ENCODE measurements at regions not wholly inside any gene's neighbourhood (a gene's known extent, or its start where the extent isn't known, plus 50 kb on each side); places are given as distances from the start of the nearest gene placed in this dataset.

- Mint-ChIP-seq H3K36me3 (ENCODE audit: low read depth, unreplicated experiment) (no peaks in the 10 kb centered on the region), H3K4me3 (ENCODE audit: unreplicated experiment) (no peak overlapping the region), H3K9me3 (ENCODE audit: unreplicated experiment) (no peaks in the 10 kb centered on the region), H3K27ac (ENCODE audit: unreplicated experiment) (no peak overlapping the region), H3K27me3 (ENCODE audit: unreplicated experiment) (peaks cover 2% of the 10 kb centered on the region), H3K4me1 (ENCODE audit: unreplicated experiment) (no peaks in the 10 kb centered on the region)
- TF ChIP-seq, protein P1, sequence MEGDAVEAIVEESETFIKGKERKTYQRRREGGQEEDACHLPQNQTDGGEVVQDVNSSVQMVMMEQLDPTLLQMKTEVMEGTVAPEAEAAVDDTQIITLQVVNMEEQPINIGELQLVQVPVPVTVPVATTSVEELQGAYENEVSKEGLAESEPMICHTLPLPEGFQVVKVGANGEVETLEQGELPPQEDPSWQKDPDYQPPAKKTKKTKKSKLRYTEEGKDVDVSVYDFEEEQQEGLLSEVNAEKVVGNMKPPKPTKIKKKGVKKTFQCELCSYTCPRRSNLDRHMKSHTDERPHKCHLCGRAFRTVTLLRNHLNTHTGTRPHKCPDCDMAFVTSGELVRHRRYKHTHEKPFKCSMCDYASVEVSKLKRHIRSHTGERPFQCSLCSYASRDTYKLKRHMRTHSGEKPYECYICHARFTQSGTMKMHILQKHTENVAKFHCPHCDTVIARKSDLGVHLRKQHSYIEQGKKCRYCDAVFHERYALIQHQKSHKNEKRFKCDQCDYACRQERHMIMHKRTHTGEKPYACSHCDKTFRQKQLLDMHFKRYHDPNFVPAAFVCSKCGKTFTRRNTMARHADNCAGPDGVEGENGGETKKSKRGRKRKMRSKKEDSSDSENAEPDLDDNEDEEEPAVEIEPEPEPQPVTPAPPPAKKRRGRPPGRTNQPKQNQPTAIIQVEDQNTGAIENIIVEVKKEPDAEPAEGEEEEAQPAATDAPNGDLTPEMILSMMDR (IDR thresholded peaks at IDR 0.05; ENCODE audit: unreplicated experiment), result no peak
- no peak for DNase-seq (ENCODE audit: low spot score)
Measured at GRCh38 chr9:79195879-79196278, 375.9 kb upstream of the TLE4 start.

GRCh38 chr9:79196606-79197005, 375.2 kb upstream of the TLE4 start:
- Mint-ChIP-seq H3K36me3 (ENCODE audit: low read depth, unreplicated experiment) (no peaks in the 10 kb centered on the region), H3K4me1 (ENCODE audit: unreplicated experiment) (no peaks in the 10 kb centered on the region), H3K9me3 (ENCODE audit: unreplicated experiment) (no peaks in the 10 kb centered on the region), H3K27me3 (ENCODE audit: unreplicated experiment) (peaks cover 2% of the 10 kb centered on the region), H3K27ac (ENCODE audit: unreplicated experiment) (no peak overlapping the region), H3K4me3 (ENCODE audit: unreplicated experiment) (no peak overlapping the region)
- no peak for DNase-seq (ENCODE audit: low spot score)
- TF ChIP-seq, protein P1 (IDR thresholded peaks at IDR 0.05; ENCODE audit: unreplicated experiment), result no peak

GRCh38 chr9:79200336-79200735, 371.4 kb upstream of the TLE4 start:
- TF ChIP-seq, protein P1 (IDR thresholded peaks at IDR 0.05; ENCODE audit: unreplicated experiment), result no peak
- Mint-ChIP-seq H3K9me3 (ENCODE audit: unreplicated experiment) (no peaks in the 10 kb centered on the region), H3K27me3 (ENCODE audit: unreplicated experiment) (peaks cover 2% of the 10 kb centered on the region), H3K4me3 (ENCODE audit: unreplicated experiment) (no peak overlapping the region), H3K36me3 (ENCODE audit: low read depth, unreplicated experiment) (no peaks in the 10 kb centered on the region), H3K4me1 (ENCODE audit: unreplicated experiment) (no peaks in the 10 kb centered on the region), H3K27ac (ENCODE audit: unreplicated experiment) (no peak overlapping the region)
- no peak for DNase-seq (ENCODE audit: low spot score)

- Mint-ChIP-seq H3K27ac (ENCODE audit: unreplicated experiment) (no peak overlapping the region), H3K27me3 (ENCODE audit: unreplicated experiment) (peaks cover 2% of the 10 kb centered on the region), H3K4me1 (ENCODE audit: unreplicated experiment) (no peaks in the 10 kb centered on the region), H3K4me3 (ENCODE audit: unreplicated experiment) (no peak overlapping the region), H3K36me3 (ENCODE audit: low read depth, unreplicated experiment) (no peaks in the 10 kb centered on the region), H3K9me3 (ENCODE audit: unreplicated experiment) (no peaks in the 10 kb centered on the region)
- DNase-seq (ENCODE audit: low spot score), result no peak
- TF ChIP-seq, protein P1 (IDR thresholded peaks at IDR 0.05; ENCODE audit: unreplicated experiment), result no peak
Measured at GRCh38 chr9:79201636-79202035, 370.1 kb upstream of the TLE4 start.

GRCh38 chr9:79208791-79209396, 362.9 kb upstream of the TLE4 start:
- Mint-ChIP-seq H3K27ac (ENCODE audit: unreplicated experiment) (no peak overlapping the region), H3K36me3 (ENCODE audit: low read depth, unreplicated experiment) (no peaks in the 10 kb centered on the region), H3K4me1 (ENCODE audit: unreplicated experiment) (no peaks in the 10 kb centered on the region), H3K9me3 (ENCODE audit: unreplicated experiment) (no peaks in the 10 kb centered on the region), H3K4me3 (ENCODE audit: unreplicated experiment) (no peak overlapping the region), H3K27me3 (ENCODE audit: unreplicated experiment) (peaks cover 1% of the 10 kb centered on the region)
- TF ChIP-seq, protein P1 (IDR thresholded peaks at IDR 0.05; ENCODE audit: unreplicated experiment), result no peak
- no peak for DNase-seq (ENCODE audit: low spot score)
